HepG2 (cell line): ENCODE measurements at regions not wholly inside any gene's neighbourhood (a gene's known extent, or its start where the extent isn't known, plus 50 kb on each side); places are given as distances from the start of the nearest gene placed in this dataset.
A peak's percentile ranks its signal among the peaks of the same experiment; 100 is the strongest.

ENCODE experiments used
- CEBPG ChIP-seq: IDR thresholded peaks from 2 replicates; pipeline ENCODE4 v1.6.1; 2016
- FOXA1 ChIP-seq, 2 experiments: fragments of 450-650 bp in 1 of 2; sonication (generic) in 1 of 2; formaldehyde crosslinking in 1 of 2; IDR thresholded peaks; 2 replicates each; pipeline versions ENCODE4 v1.4.0 to v1.6.1; 2016 to 2020; ENCODE audit warnings: missing genetic modification reagents in 1 of 2
- FOXJ3 ChIP-seq: sonication (generic); formaldehyde crosslinking; IDR thresholded peaks from 2 replicates; pipeline ENCODE4 v1.4.0; 2020; ENCODE audit warnings: missing genetic modification reagents, mild to moderate bottlenecking, borderline replicate concordance
- HOXD1 ChIP-seq: sonication (generic); formaldehyde crosslinking; IDR thresholded peaks from 2 replicates; pipeline ENCODE4 v1.5.0; 2020; ENCODE audit warnings: missing genetic modification reagents
- ISL2 ChIP-seq: sonication (generic); formaldehyde crosslinking; IDR thresholded peaks from 2 replicates; pipeline ENCODE4 v1.5.0; 2020; ENCODE audit warnings: missing genetic modification reagents
- KLF12 ChIP-seq: sonication (generic); formaldehyde crosslinking; IDR thresholded peaks from 2 replicates; pipeline ENCODE4 v1.4.0; 2020; ENCODE audit warnings: missing genetic modification reagents, borderline replicate concordance
- NFE2L2 ChIP-seq: fragments of 150-350 bp; IDR thresholded peaks from 2 replicates; pipeline ENCODE4 v1.6.1; 2014; ENCODE audit warnings: low read length
- PHF21A ChIP-seq: sonication (generic); formaldehyde crosslinking; IDR thresholded peaks from 2 replicates; pipeline ENCODE4 v1.5.0; 2020; ENCODE audit warnings: mild to moderate bottlenecking, missing genetic modification reagents
- SMC3 ChIP-seq: IDR thresholded peaks from 2 replicates; pipeline ENCODE4 v1.6.1; 2011; ENCODE audit warnings: low read length, improper control_type of control experiment
- SOX6 ChIP-seq, 2 experiments: fragments of 450-650 bp in 1 of 2; sonication (generic) in 1 of 2; formaldehyde crosslinking in 1 of 2; IDR thresholded peaks; 2 replicates each; pipeline versions ENCODE4 v1.4.0 to v1.6.1; 2017 to 2020; ENCODE audit warnings: antibody characterized with exemption in 1 of 2, mild to moderate bottlenecking in 1 of 2, missing genetic modification reagents in 1 of 2
- SP2 ChIP-seq: sonication (generic); formaldehyde crosslinking; IDR thresholded peaks from 2 replicates; pipeline ENCODE4 v1.5.1; 2020; ENCODE audit warnings: mild to moderate bottlenecking, missing genetic modification reagents
- SP5 ChIP-seq: IDR thresholded peaks from 2 replicates; pipeline ENCODE4 v1.6.1; 2016; ENCODE audit warnings: low read depth, borderline replicate concordance
- TBX2 ChIP-seq: sonication (generic); formaldehyde crosslinking; IDR thresholded peaks from 2 replicates; pipeline ENCODE4 v1.5.0; 2020; ENCODE audit warnings: missing genetic modification reagents, mild to moderate bottlenecking, borderline replicate concordance
- TOPORS ChIP-seq: sonication (generic); formaldehyde crosslinking; IDR thresholded peaks from 2 replicates; pipeline ENCODE4 v1.8.0; 2023; ENCODE audit warnings: mild to moderate bottlenecking, missing genetic modification reagents
- ZFP36L1 ChIP-seq: sonication (generic); formaldehyde crosslinking; IDR thresholded peaks from 2 replicates; pipeline ENCODE4 v1.8.0; 2022; ENCODE audit warnings: mild to moderate bottlenecking, missing genetic modification reagents, moderate library complexity
- ZFP36L2 ChIP-seq: sonication (generic); formaldehyde crosslinking; IDR thresholded peaks from 2 replicates; pipeline ENCODE4 v1.4.0; 2020; ENCODE audit warnings: missing genetic modification reagents
- ZFP82 ChIP-seq: sonication (generic); formaldehyde crosslinking; IDR thresholded peaks from 2 replicates; pipeline ENCODE4 v1.5.1; 2020; ENCODE audit warnings: mild to moderate bottlenecking, missing genetic modification reagents, borderline replicate concordance
- ZNF263 ChIP-seq: sonication (generic); formaldehyde crosslinking; IDR thresholded peaks from 2 replicates; pipeline ENCODE4 v1.4.0; 2020; ENCODE audit warnings: missing genetic modification reagents
- ZNF354B ChIP-seq: sonication (generic); formaldehyde crosslinking; IDR thresholded peaks from 2 replicates; pipeline ENCODE4 v1.8.0; 2022; ENCODE audit warnings: mild to moderate bottlenecking, missing genetic modification reagents
- ZNF44 ChIP-seq: sonication (generic); formaldehyde crosslinking; IDR thresholded peaks from 2 replicates; pipeline ENCODE4 v1.5.1; 2020; ENCODE audit warnings: mild to moderate bottlenecking, missing genetic modification reagents
- ZNF562 ChIP-seq: sonication (generic); formaldehyde crosslinking; IDR thresholded peaks from 2 replicates; pipeline ENCODE4 v1.8.0; 2022; ENCODE audit warnings: missing genetic modification reagents, borderline replicate concordance
- ZNF672 ChIP-seq: sonication (generic); formaldehyde crosslinking; IDR thresholded peaks from 2 replicates; pipeline ENCODE4 v1.8.1; 2022; ENCODE audit warnings: missing genetic modification reagents
- ZNF891 ChIP-seq: sonication (generic); formaldehyde crosslinking; IDR thresholded peaks from 2 replicates; pipeline ENCODE4 v1.5.0; 2020; ENCODE audit warnings: mild to moderate bottlenecking, missing genetic modification reagents
- TF ChIP-seq, protein P1 (sequence below): sonication (generic); formaldehyde crosslinking; IDR thresholded peaks from 2 replicates; pipeline ENCODE4 v1.4.0; 2020; ENCODE audit warnings: missing genetic modification reagents, borderline replicate concordance
- TF ChIP-seq, protein P2 (sequence below): sonication (generic); formaldehyde crosslinking; conservative IDR thresholded peaks from 2 replicates; pipeline ENCODE4 v1.8.0; 2022; ENCODE audit warnings: mild to moderate bottlenecking, moderate library complexity, missing genetic modification reagents
- TF ChIP-seq, protein P3 (sequence below): sonication (generic); formaldehyde crosslinking; conservative IDR thresholded peaks from 2 replicates; pipeline ENCODE4 v1.4.0; 2020; ENCODE audit warnings: missing genetic modification reagents

GRCh38 chr7:96548664-96549063 lies 161.0 kb downstream of the SEM1 start (continued):
- TF ChIP-seq FOXA1 (IDR thresholded peaks at IDR 0.05) (no peak), FOXA1 (CRISPR knock-in tag; IDR thresholded peaks at IDR 0.05) (peak; percentile 26; the same call in 1 of the 2 replicates), ISL2 (CRISPR knock-in tag) (peak; percentile 56), ZNF562 (CRISPR knock-in tag) (no peak), SP5 (CRISPR knock-in tag) (no peak), TOPORS (CRISPR knock-in tag) (no peak), ZNF44 (CRISPR knock-in tag) (no peak), ZFP36L1 (CRISPR knock-in tag) (no peak), HOXD1 (CRISPR knock-in tag) (no peak), SMC3 (no peak), TBX2 (CRISPR knock-in tag) (no peak), FOXJ3 (CRISPR knock-in tag) (peak; percentile 31; the same call in 1 of the 2 replicates), ZNF263 (CRISPR knock-in tag) (no peak), KLF12 (CRISPR knock-in tag) (no peak), ZNF354B (CRISPR knock-in tag) (no peak), PHF21A (CRISPR knock-in tag) (0 out of 2 replicates have a peak, but pooled peaks have one; percentile 17), SOX6 (IDR thresholded peaks at IDR 0.05) (no peak), SOX6 (CRISPR knock-in tag; IDR thresholded peaks at IDR 0.05) (peak; percentile 51; the same call in 1 of the 2 replicates), ZNF891 (CRISPR knock-in tag) (no peak), SP2 (CRISPR knock-in tag) (no peak), ZFP82 (no peak), CEBPG (CRISPR knock-in tag) (peak; percentile 54), ZNF672 (CRISPR knock-in tag) (no peak), NFE2L2 (no peak), ZFP36L2 (CRISPR knock-in tag) (no peak)
- TF ChIP-seq, protein P1, sequence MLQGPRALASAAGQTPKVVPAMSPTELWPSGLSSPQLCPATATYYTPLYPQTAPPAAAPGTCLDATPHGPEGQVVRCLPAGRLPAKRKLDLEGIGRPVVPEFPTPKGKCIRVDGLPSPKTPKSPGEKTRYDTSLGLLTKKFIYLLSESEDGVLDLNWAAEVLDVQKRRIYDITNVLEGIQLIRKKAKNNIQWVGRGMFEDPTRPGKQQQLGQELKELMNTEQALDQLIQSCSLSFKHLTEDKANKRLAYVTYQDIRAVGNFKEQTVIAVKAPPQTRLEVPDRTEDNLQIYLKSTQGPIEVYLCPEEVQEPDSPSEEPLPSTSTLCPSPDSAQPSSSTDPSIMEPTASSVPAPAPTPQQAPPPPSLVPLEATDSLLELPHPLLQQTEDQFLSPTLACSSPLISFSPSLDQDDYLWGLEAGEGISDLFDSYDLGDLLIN (CRISPR knock-in tag) = no peak
- TF ChIP-seq, protein P2, sequence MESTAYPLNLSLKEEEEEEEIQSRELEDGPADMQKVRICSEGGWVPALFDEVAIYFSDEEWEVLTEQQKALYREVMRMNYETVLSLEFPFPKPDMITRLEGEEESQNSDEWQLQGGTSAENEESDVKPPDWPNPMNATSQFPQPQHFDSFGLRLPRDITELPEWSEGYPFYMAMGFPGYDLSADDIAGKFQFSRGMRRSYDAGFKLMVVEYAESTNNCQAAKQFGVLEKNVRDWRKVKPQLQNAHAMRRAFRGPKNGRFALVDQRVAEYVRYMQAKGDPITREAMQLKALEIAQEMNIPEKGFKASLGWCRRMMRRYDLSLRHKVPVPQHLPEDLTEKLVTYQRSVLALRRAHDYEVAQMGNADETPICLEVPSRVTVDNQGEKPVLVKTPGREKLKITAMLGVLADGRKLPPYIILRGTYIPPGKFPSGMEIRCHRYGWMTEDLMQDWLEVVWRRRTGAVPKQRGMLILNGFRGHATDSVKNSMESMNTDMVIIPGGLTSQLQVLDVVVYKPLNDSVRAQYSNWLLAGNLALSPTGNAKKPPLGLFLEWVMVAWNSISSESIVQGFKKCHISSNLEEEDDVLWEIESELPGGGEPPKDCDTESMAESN (CRISPR knock-in tag) = no peak
- TF ChIP-seq, protein P3, sequence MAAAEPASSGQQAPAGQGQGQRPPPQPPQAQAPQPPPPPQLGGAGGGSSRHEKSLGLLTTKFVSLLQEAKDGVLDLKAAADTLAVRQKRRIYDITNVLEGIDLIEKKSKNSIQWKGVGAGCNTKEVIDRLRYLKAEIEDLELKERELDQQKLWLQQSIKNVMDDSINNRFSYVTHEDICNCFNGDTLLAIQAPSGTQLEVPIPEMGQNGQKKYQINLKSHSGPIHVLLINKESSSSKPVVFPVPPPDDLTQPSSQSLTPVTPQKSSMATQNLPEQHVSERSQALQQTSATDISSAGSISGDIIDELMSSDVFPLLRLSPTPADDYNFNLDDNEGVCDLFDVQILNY = no peak
